HG03108 (cell line): ENCODE measurements at regions not wholly inside any gene's neighbourhood (a gene's known extent, or its start where the extent isn't known, plus 50 kb on each side); places are given as distances from the start of the nearest gene placed in this dataset.

Source experiments
- ATAC-seq: cut with Tn5 transposase; IDR thresholded peaks from one replicate; pipeline ENCODE4 v1.9.1; 2021; ENCODE audit warnings: moderate library complexity; ENCODE audit not compliant: unreplicated experiment

- ATAC-seq = no peak
Observed at GRCh38 chr2:147041121-147041494, 803.7 kb upstream of the ACVR2A start.

GRCh38 chr2:147040298-147041120 is 804.3 kb upstream of the ACVR2A start:
- no peak for ATAC-seq

GRCh38 chr2:147037048-147037447 is 807.8 kb upstream of the ACVR2A start:
- no peak for ATAC-seq

GRCh38 chr2:147033044-147033443 is 811.8 kb upstream of the ACVR2A start:
- no peak for ATAC-seq

- ATAC-seq = no peak
Observed at GRCh38 chr2:147031897-147032296, 812.9 kb upstream of the ACVR2A start.

- no peak for ATAC-seq
Observed at GRCh38 chr2:147030966-147031720, 813.7 kb upstream of the ACVR2A start.

- ATAC-seq = no peak
Observed at GRCh38 chr2:147027436-147027835, 817.4 kb upstream of the ACVR2A start.

- no peak for ATAC-seq
Observed at GRCh38 chr2:147026664-147027295, 818.0 kb upstream of the ACVR2A start.

- no peak for ATAC-seq
Observed at GRCh38 chr2:147025646-147026585, 818.9 kb upstream of the ACVR2A start.

- no peak for ATAC-seq
Observed at GRCh38 chr2:147019311-147019710, 825.5 kb upstream of the ACVR2A start.

- no peak for ATAC-seq
Observed at GRCh38 chr2:147017951-147018645, 826.7 kb upstream of the ACVR2A start.

- ATAC-seq = no peak
Observed at GRCh38 chr2:147016181-147016580, 828.6 kb upstream of the ACVR2A start.

GRCh38 chr2:147015591-147015990 is 829.2 kb upstream of the ACVR2A start:
- ATAC-seq = no peak

- no peak for ATAC-seq
Observed at GRCh38 chr2:147013696-147014392, 831.0 kb upstream of the ACVR2A start.

- ATAC-seq = no peak
Observed at GRCh38 chr2:147008481-147008880, 836.3 kb upstream of the ACVR2A start.

GRCh38 chr2:147006736-147007141 is 838.1 kb upstream of the ACVR2A start:
- ATAC-seq = no peak

- no peak for ATAC-seq
Observed at GRCh38 chr2:147003081-147003480, 841.7 kb upstream of the ACVR2A start.

GRCh38 chr2:147002256-147002655 is 842.6 kb upstream of the ACVR2A start:
- no peak for ATAC-seq

- no peak for ATAC-seq
Observed at GRCh38 chr2:147001061-147001460, 843.8 kb upstream of the ACVR2A start.
